Astrocyte (in vitro differentiated cells and primary cell): ENCODE measurements at regions not wholly inside any gene's neighbourhood (a gene's known extent, or its start where the extent isn't known, plus 50 kb on each side); places are given as distances from the start of the nearest gene placed in this dataset.

Experiments used
- DNase-seq: peaks from one replicate; pipeline ENCODE4 v3.0.0-alpha.2; 2010; ENCODE audit warnings: low read depth
- FAIRE-seq: peaks from 2 replicates; lab custom pipeline; 2011; peaks lifted over from hg19 to GRCh38; lab: Jason Lieb, UNC
- H2AFZ ChIP-seq: 2 replicates; pipeline ENCODE4 v1.6.0; 2012; ENCODE audit warnings: low read depth, low read length, inconsistent platforms
- H3K27ac ChIP-seq: 2 replicates; pipeline ENCODE4 v1.5.1; 2011; ENCODE audit warnings: low read depth, low read length, inconsistent platforms
- H3K27me3 ChIP-seq: 2 replicates; pipeline ENCODE4 v1.6.0; 2011; ENCODE audit warnings: low read length, inconsistent platforms; ENCODE audit not compliant: insufficient read depth
- H3K36me3 ChIP-seq: 2 replicates; pipeline ENCODE4 v1.5.1; 2011; ENCODE audit warnings: low read length, inconsistent platforms; ENCODE audit not compliant: insufficient read depth
- H3K4me1 ChIP-seq: 2 replicates; pipeline ENCODE4 v1.5.1; 2011; ENCODE audit warnings: low read length, inconsistent platforms; ENCODE audit not compliant: insufficient read depth
- H3K4me2 ChIP-seq: 2 replicates; pipeline ENCODE4 v1.6.0; 2012; ENCODE audit warnings: low read length, inconsistent platforms
- H3K4me3 ChIP-seq: 2 replicates; pipeline ENCODE4 v1.5.1; 2011; ENCODE audit warnings: low read depth, mild to moderate bottlenecking, low read length, inconsistent platforms; ENCODE audit not compliant: insufficient read depth
- H3K79me2 ChIP-seq: 2 replicates; pipeline ENCODE4 v1.6.0; 2012; ENCODE audit warnings: mild to moderate bottlenecking, low read length, inconsistent platforms; ENCODE audit not compliant: insufficient read depth
- H3K9ac ChIP-seq: 2 replicates; pipeline ENCODE4 v1.6.0; 2012; ENCODE audit warnings: mild to moderate bottlenecking, low read length, inconsistent platforms
- H3K9me3 ChIP-seq: 2 replicates; pipeline ENCODE4 v1.5.1; 2012; ENCODE audit warnings: low read depth, mild to moderate bottlenecking, low read length, inconsistent platforms; ENCODE audit not compliant: insufficient read depth
- H4K20me1 ChIP-seq: 2 replicates; pipeline ENCODE4 v1.6.0; 2012; ENCODE audit warnings: low read length, inconsistent platforms; ENCODE audit not compliant: insufficient read depth
- H3K27ac Mint-ChIP-seq: one replicate; pipeline ENCODE4 v1.8.0; 2021; ENCODE audit warnings: mild to moderate bottlenecking, mixed read lengths; ENCODE audit not compliant: unreplicated experiment
- H3K27me3 Mint-ChIP-seq: one replicate; pipeline ENCODE4 v1.8.0; 2021; ENCODE audit warnings: low read depth, mixed read lengths; ENCODE audit not compliant: unreplicated experiment
- H3K36me3 Mint-ChIP-seq: one replicate; pipeline ENCODE4 v1.8.0; 2021; ENCODE audit warnings: low read depth, mixed read lengths; ENCODE audit not compliant: unreplicated experiment
- H3K4me1 Mint-ChIP-seq: one replicate; pipeline ENCODE4 v1.8.0; 2021; ENCODE audit warnings: low read depth, mixed read lengths; ENCODE audit not compliant: unreplicated experiment
- H3K4me3 Mint-ChIP-seq: one replicate; pipeline ENCODE4 v1.8.0; 2021; ENCODE audit warnings: mild to moderate bottlenecking, moderate library complexity, mixed read lengths; ENCODE audit not compliant: unreplicated experiment
- H3K9me3 Mint-ChIP-seq: one replicate; pipeline ENCODE4 v1.8.0; 2021; ENCODE audit warnings: mild to moderate bottlenecking, mixed read lengths; ENCODE audit not compliant: unreplicated experiment
- EZH2 ChIP-seq: IDR thresholded peaks from 2 replicates; pipeline ENCODE4 v1.6.1; 2012; ENCODE audit warnings: mild to moderate bottlenecking, low read length, inconsistent platforms; ENCODE audit not compliant: insufficient read depth
- TF ChIP-seq, protein P1 (sequence below): IDR thresholded peaks from 2 replicates; pipeline ENCODE4 v1.5.1; 2011; ENCODE audit warnings: low read depth, mild to moderate bottlenecking, inconsistent platforms, low read length, moderate library complexity; ENCODE audit not compliant: insufficient read depth

DNA sequence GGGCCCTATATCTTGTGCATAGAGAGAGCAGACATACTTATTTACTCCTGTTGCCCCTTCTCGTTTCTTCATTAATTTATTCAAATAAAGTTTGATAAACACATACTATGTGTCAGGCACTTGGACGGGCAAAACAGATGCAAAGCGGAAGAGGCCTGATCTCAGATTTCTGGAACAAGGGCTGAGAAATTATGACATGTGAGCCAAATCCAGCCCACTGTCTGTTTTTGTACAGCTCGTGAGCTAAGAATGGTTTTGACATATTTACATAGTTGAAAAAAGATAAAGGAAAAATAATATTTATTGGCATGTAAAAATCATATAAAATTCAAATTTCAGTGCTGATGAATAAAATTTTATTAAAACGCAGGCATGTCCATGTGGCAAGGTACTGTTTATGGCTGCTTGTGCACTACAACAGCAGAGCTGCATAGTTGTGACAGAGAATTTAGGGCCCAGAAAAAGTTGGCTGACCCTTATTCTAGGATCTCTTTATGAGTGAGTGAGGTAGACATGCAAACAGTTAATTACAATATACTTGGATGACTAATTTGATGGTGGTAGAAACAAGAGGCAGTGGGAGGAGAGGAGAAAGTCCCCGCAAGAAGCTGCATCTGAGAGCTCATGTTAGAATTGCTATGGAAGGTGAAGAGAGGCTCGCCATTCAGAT, 68.1 kb upstream of the ITPRID1 start:
- H3K36me3 ChIP-seq = no peaks in the 10 kb centered on the region
- H3K4me3 ChIP-seq = no peak overlapping the region
- FAIRE-seq (no peak), DNase-seq (no peak)
- H3K27ac ChIP-seq = no peak overlapping the region
- no peaks in the 10 kb centered on the region for H3K9me3 ChIP-seq
- H3K27ac Mint-ChIP-seq = no peak overlapping the region
- no peaks in the 10 kb centered on the region for H3K9me3 Mint-ChIP-seq
- no peak overlapping the region for H3K4me3 Mint-ChIP-seq
- H4K20me1 ChIP-seq = no peaks in the 10 kb centered on the region
- no peaks in the 10 kb centered on the region for H3K4me1 Mint-ChIP-seq
- H3K36me3 Mint-ChIP-seq = no peaks in the 10 kb centered on the region
- no peaks in the 10 kb centered on the region for H3K79me2 ChIP-seq
- no peak overlapping the region for H2AFZ ChIP-seq
- no peak for TF ChIP-seq EZH2
- TF ChIP-seq, protein P1, sequence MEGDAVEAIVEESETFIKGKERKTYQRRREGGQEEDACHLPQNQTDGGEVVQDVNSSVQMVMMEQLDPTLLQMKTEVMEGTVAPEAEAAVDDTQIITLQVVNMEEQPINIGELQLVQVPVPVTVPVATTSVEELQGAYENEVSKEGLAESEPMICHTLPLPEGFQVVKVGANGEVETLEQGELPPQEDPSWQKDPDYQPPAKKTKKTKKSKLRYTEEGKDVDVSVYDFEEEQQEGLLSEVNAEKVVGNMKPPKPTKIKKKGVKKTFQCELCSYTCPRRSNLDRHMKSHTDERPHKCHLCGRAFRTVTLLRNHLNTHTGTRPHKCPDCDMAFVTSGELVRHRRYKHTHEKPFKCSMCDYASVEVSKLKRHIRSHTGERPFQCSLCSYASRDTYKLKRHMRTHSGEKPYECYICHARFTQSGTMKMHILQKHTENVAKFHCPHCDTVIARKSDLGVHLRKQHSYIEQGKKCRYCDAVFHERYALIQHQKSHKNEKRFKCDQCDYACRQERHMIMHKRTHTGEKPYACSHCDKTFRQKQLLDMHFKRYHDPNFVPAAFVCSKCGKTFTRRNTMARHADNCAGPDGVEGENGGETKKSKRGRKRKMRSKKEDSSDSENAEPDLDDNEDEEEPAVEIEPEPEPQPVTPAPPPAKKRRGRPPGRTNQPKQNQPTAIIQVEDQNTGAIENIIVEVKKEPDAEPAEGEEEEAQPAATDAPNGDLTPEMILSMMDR = no peak
- H3K4me1 ChIP-seq = no peaks in the 10 kb centered on the region
- no peaks in the 10 kb centered on the region for H3K27me3 ChIP-seq
- H3K9ac ChIP-seq = no peak overlapping the region
- no peaks in the 10 kb centered on the region for H3K27me3 Mint-ChIP-seq
- H3K4me2 ChIP-seq = no peak overlapping the region

DNA sequence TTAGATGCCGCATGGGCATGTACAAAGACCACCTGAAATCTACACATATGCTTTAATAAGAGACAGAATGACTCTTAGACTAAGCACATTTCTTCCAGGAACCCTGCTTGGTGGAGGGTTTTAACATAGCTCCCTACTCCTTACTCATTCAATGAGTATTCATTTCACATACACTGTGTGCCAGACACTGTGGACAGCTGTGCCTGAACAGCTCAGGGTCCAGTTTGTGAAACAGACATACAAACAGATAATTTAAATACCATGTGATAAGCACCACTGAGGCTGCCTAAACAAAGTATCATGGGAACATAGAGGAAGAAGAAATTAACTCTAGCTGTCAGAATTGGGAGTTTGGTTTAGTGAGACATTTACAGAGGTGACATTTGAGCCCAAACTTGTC, 65.2 kb upstream of the ITPRID1 start:
- no peak overlapping the region for H3K4me3 Mint-ChIP-seq
- H3K27ac Mint-ChIP-seq = no peak overlapping the region
- H3K4me3 ChIP-seq = no peak overlapping the region
- H3K27me3 ChIP-seq = no peaks in the 10 kb centered on the region
- H3K4me1 ChIP-seq = no peaks in the 10 kb centered on the region
- H3K4me2 ChIP-seq = no peak overlapping the region
- no peaks in the 10 kb centered on the region for H3K79me2 ChIP-seq
- H3K36me3 Mint-ChIP-seq = no peaks in the 10 kb centered on the region
- H3K9me3 Mint-ChIP-seq = no peaks in the 10 kb centered on the region
- no peaks in the 10 kb centered on the region for H3K4me1 Mint-ChIP-seq
- no peak overlapping the region for H3K27ac ChIP-seq
- no peak overlapping the region for H3K9ac ChIP-seq
- TF ChIP-seq EZH2 = no peak
- TF ChIP-seq, protein P1 = no peak
- FAIRE-seq (no peak), DNase-seq (no peak)
- no peaks in the 10 kb centered on the region for H3K36me3 ChIP-seq
- no peaks in the 10 kb centered on the region for H4K20me1 ChIP-seq
- no peaks in the 10 kb centered on the region for H3K27me3 Mint-ChIP-seq
- H3K9me3 ChIP-seq = no peaks in the 10 kb centered on the region
- H2AFZ ChIP-seq = no peak overlapping the region

- Histone ChIP-seq H3K9ac (no peak overlapping the region), H3K4me1 (no peaks in the 10 kb centered on the region), H3K4me2 (no peak overlapping the region), H3K27me3 (no peaks in the 10 kb centered on the region), H3K79me2 (no peaks in the 10 kb centered on the region), H4K20me1 (no peaks in the 10 kb centered on the region), H3K4me3 (no peak overlapping the region), H2AFZ (no peak overlapping the region), H3K27ac (no peak overlapping the region), H3K9me3 (no peaks in the 10 kb centered on the region), H3K36me3 (no peaks in the 10 kb centered on the region)
- FAIRE-seq = no peak
- TF ChIP-seq EZH2 = no peak
- TF ChIP-seq, protein P1 = no peak
- no peak for DNase-seq
- Mint-ChIP-seq H3K36me3 (no peaks in the 10 kb centered on the region), H3K4me1 (no peaks in the 10 kb centered on the region), H3K4me3 (no peak overlapping the region), H3K9me3 (peaks cover 2% of the 10 kb centered on the region), H3K27me3 (peaks cover 6% of the 10 kb centered on the region), H3K27ac (no peak overlapping the region)
Measured at GRCh38 chr7:31455844-31456243, 58.0 kb upstream of the ITPRID1 start.
